Hepatocyte (in vitro differentiated cells): ENCODE measurements at regions not wholly inside any gene's neighbourhood (a gene's known extent, or its start where the extent isn't known, plus 50 kb on each side); places are given as distances from the start of the nearest gene placed in this dataset.

Source experiments
- CTCF ChIP-seq: fragments of 200-600 bp; sonication (generic); IDR thresholded peaks from 2 replicates; pipeline ENCODE4 v1.5.1; 2016; ENCODE audit warnings: antibody characterized with exemption, mild to moderate bottlenecking; ENCODE audit not compliant: poor library complexity
- EZH2 ChIP-seq: fragments of 200-600 bp; sonication (generic); IDR thresholded peaks from 2 replicates; pipeline ENCODE4 v1.6.1; 2016; ENCODE audit warnings: antibody characterized with exemption, mild to moderate bottlenecking, borderline replicate concordance
- EZH2phosphoT487 ChIP-seq: fragments of 200-600 bp; sonication (generic); IDR thresholded peaks from one replicate; pipeline ENCODE4 v1.6.1; 2018; ENCODE audit warnings: antibody characterized with exemption, mild to moderate bottlenecking, low read depth, moderate library complexity; ENCODE audit not compliant: unreplicated experiment, severe bottlenecking

- no peak for TF ChIP-seq EZH2phosphoT487
- no peak for TF ChIP-seq CTCF
- TF ChIP-seq EZH2 = no peak
These were observed 1494.4 kb downstream of the STIM2 start for GRCh38 chr4:28354880-28355656.
